ENCODE measurements at regions not wholly inside any gene's neighbourhood (a gene's known extent, or its start where the extent isn't known, plus 50 kb on each side); places are given as distances from the start of the nearest gene placed in this dataset.

DNA sequence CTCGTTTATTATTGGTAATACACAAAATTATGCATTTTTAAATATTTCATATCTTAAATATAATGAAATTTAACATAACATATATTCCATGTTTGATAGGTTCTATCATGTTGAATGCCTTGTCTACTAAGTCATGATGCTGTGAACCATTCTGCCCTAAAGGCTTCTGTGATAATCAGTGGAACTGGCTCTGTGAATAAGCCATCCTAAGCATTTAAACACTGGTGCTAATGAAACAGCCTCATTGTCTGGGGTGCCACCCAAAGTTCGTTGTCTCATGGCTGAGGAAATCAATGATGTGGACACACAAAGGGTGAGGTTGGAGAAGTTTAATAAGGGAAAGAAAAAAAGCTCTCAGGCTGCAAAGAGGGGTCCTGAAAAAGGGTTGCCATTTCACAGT is 264.7 kb upstream of the ZRANB2 start:
- TF ChIP-seq CTCF (IDR thresholded peaks at IDR 0.05): no peak

DNA sequence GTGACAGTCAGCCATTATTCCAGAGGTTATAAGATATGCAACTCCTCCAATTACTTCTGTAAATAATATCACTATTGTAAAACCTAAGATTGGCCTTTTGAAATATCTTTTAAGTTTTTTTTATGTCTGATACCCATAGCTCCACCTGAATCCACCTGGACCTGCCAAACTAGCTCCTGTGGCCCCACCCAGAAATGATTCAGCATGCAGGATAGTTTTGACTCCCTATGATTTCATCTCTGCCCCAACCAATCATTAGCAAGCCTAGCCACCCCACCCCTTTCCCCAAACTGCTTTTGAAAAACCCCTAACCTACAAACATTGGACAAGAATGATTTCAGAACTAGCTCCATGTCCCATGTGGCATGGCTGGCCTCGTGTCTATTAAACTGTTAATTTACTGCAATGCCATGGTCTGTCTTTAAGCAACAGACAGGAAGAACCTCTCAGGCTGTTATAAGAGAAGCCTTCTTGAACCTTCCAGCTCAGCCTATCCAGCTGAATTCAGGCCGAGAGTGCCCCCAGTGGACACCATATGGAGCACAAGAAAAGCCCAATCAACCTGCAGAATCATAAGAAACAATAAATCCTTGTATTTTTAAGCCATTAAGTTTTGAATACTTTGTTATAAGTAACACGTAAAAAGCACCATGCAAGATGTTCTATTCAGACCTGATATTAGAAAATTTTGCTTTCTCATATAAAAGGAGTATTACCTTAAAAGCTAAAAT is 263.0 kb upstream of the ZRANB2 start:
- TF ChIP-seq CTCF (IDR thresholded peaks at IDR 0.05): peak; percentile 36; the same call in 1 of the 2 replicates

- no peak for TF ChIP-seq CTCF (IDR thresholded peaks at IDR 0.05)
Measured at GRCh38 chr1:71339238-71339637, 258.4 kb upstream of the ZRANB2 start.

DNA sequence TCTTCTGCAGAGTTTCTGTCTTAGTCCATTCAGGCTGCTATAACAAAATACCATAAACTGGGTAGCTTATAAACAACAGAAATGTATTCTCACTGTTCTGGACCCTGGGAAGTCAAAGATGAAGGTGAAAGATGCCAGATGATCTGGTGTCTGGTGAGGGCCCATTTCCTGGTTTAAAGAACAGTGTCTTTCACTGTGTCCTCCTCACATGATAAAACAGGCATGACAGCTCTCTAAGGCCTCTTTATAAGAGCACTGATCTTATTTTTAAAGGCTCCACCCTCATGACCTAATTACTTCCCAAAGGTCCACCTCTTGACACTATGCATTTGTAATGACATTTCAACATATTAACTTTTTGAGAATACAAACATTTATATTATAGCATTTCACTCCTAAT is 250.2 kb upstream of the ZRANB2 start:
- no peak for TF ChIP-seq CTCF (IDR thresholded peaks at IDR 0.05)

DNA sequence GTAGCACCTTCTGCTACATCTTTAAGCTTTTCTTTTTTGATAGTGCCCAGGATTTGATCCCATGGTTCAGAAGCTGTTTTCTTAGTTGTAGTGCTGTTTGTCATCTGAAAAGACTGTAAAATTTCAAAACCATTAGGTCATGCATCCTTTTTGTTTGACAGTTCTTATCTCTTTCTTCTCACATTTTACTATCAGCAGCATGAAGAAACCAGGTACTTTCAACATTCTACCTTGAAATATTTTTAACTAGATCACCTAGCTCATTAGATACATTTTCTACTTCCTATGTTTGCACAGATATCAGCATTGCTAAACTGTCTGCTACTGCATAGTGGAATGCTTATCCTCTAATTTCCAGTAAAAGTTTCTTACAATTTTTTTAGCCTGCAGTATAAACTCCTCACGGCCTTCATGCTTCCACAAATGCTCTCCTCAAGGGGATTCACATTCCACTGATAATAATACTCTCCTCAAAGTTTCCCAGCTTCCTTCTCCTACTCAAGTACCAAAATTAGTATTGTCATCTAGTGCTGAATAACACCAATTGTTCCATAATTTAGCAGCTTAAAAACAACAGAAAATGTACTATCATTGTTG is 243.9 kb upstream of the ZRANB2 start:
- no peak for TF ChIP-seq CTCF (IDR thresholded peaks at IDR 0.05)

- no peak for TF ChIP-seq CTCF (IDR thresholded peaks at IDR 0.05)
Measured at GRCh38 chr1:71312545-71312944, 231.7 kb upstream of the ZRANB2 start.

DNA sequence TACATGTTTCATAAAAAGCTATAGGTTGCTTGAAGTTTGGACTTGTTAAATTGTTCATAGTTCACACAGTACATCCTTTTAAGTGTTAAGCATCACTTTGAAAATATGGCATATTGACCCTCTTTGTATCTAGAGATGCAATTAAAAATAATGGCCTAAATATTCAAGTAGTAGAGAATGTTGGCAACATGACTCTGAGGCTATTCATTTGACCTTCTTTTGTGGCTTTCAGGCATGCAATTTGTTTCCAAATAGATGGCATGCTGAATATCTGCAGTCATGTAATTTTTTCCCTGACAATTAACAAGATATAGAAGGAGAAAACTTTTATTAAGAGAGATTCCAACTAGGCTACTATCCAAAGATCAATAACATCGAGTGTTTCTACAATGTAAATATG is 230.5 kb upstream of the ZRANB2 start:
- no peak for TF ChIP-seq CTCF (IDR thresholded peaks at IDR 0.05)
